Skeletal muscle cell (primary cell): ENCODE measurements at regions not wholly inside any gene's neighbourhood (a gene's known extent, or its start where the extent isn't known, plus 50 kb on each side); places are given as distances from the start of the nearest gene placed in this dataset.
"Not testable (repeated sequence)": the region's sequence is repeated elsewhere in the genome, so short reads cannot be mapped to it uniquely, and the experiment has no call there.

Experiments used
- DNase-seq: peaks from one replicate; pipeline ENCODE4 v3.0.0-alpha.2; 2010; ENCODE audit warnings: low read depth
- H3K4me3 ChIP-seq: 2 replicates; pipeline ENCODE4 v1.5.1; 2011; ENCODE audit warnings: low read depth, mild to moderate bottlenecking, control low read depth, low read length, moderate library complexity

- DNase-seq = no peak
- H3K4me3 ChIP-seq = no peak overlapping the region
Observed at GRCh38 chr20:61066526-61066925, 185.5 kb upstream of the CDH4 start.

- no peak for DNase-seq
- H3K4me3 ChIP-seq = no peak overlapping the region
Observed at GRCh38 chr20:61067221-61067620, 184.8 kb upstream of the CDH4 start.

DNA sequence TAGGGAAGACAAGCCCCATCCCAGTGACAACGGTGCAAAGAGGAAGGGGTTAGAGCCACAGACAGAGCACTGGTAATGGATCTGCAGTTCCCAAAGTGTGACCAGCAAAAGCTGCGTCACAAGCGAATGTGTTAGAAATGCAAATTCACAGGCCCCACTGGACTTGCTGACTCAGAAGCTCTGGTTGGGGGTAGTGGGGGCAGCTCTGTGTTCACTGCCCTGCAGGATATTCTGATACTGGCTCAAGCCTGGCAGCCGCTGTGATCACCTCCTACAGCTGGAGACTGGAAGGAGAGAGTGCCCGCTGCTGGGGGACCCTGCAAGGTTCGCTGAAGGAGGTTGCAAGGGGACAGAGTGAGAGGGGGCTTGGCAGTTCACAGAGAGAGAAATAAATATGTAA lies 179.7 kb upstream of the CDH4 start:
- no peak for DNase-seq
- H3K4me3 ChIP-seq = no peak overlapping the region

- H3K4me3 ChIP-seq = no peak overlapping the region
- DNase-seq = no peak
Observed at GRCh38 chr20:61073376-61073775, 178.7 kb upstream of the CDH4 start.

GRCh38 chr20:61082720-61083119 lies 169.3 kb upstream of the CDH4 start:
- no peak for DNase-seq

GRCh38 chr20:61083431-61083830 lies 168.6 kb upstream of the CDH4 start:
- H3K4me3 ChIP-seq = no peak overlapping the region
- no peak for DNase-seq

More at GRCh38 chr20:61082720-61083119, 169.3 kb upstream of the CDH4 start:
- H3K4me3 ChIP-seq = no peak overlapping the region

DNA sequence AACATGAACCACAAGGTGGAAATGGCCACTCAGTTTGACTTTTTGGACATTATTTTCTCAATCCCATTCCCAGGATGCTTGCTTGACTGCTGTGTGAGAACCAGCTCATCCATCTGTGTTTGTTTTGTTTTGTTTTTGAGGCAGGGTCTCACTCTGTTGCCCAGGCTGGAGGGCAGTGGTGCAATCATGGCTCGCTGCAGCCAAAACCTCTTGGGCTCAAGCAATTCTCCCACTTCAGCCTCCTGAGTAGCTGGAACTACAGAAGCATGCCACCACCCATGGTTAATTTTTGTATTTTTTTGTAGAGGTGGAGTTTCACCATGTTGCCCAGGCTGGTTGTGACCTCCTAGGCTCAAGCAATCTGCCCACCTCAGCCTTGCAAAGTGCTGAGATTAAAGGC lies 166.0 kb upstream of the CDH4 start:
- no peak overlapping the region for H3K4me3 ChIP-seq
- DNase-seq = no peak

- H3K4me3 ChIP-seq = no peak overlapping the region
- no peak for DNase-seq
Observed at GRCh38 chr20:61090541-61090940, 161.5 kb upstream of the CDH4 start.

GRCh38 chr20:61092251-61092650 lies 159.8 kb upstream of the CDH4 start:
- no peak for DNase-seq
- no peak overlapping the region for H3K4me3 ChIP-seq

DNA sequence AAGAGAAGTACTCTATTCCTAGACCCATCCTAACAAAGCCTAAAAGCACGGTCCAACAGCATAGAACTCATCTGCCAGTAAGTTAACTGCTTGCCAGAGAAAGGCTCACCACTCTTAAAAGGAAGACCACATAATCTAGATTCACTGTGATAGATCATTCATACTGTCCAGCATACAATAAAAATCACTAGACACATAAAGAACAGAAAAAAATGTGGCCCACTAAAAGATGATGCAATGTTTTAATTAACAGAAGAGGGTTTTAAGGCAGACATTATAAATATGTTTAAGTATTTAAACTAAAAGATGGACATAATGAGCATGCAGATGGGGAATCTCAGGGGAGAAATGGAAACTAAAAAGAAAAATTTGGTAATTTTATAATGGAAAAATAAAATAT lies 157.5 kb upstream of the CDH4 start:
- no peak for DNase-seq
- H3K4me3 ChIP-seq = no peak overlapping the region

DNA sequence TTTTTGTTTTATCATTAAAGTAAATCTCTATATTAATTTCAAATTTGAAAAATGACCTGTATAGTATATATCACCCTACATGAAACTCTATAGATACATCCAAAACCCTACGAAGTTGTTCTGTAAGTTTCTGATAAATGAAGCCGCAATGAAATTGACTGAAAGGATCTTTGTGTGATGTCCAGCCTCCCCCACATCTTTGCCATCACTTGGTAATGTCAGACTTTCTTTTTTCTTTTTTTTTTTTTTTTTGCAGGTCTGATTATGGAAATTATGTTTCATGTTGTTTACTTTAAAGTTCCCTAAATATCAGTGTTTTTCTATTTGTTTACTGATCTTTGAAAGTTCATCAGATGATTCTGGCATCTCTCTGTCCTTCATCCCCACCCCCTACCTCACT lies 155.6 kb upstream of the CDH4 start:
- no peak for DNase-seq
- no peak overlapping the region for H3K4me3 ChIP-seq

DNA sequence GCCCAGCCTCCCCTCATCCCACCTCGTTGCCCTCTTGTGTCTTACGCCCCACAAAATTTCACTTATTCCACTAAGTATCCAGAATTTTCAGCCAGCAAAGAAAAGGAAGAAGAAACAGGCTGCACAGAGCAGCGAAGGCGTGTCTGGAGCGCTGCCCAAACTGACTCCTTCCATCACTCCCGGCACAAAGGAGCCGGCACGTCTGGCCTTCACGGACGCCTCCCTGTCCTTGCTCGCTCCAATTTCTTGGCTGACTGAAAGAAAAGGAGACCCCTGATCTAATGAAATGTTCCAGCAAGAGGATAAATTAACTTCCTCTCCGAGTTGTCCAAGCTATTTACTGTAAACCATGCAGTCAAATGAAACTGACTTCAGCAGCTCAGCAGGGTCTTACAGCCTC lies 152.3 kb upstream of the CDH4 start:
- no peak overlapping the region for H3K4me3 ChIP-seq

DNA sequence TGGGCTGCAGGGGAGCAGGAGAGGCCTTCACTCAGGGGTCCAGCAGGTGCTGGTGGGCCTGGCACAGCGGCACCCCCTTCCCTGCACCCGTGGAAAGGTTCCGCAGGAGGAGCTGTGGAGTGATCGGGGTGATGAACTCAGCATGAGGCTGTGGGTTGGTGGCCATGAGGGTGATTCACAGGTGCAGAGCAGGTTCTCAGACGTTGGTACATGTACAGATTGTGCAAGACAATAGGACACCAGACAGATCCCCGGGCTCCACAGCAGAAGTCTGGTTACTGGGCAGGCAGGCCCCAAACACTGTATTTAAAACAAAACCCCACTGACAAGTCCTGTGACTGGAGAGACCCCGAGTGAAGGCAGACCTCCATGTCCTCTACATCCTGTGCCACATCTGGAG lies 151.6 kb upstream of the CDH4 start:
- H3K4me3 ChIP-seq = no peak overlapping the region
- no peak for DNase-seq

More for the DNA sequence above, 152.3 kb upstream of the CDH4 start:
- no peak for DNase-seq

GRCh38 chr20:61101321-61101720 lies 150.7 kb upstream of the CDH4 start:
- DNase-seq, H3K4me3 ChIP-seq: not testable (repeated sequence)

DNA sequence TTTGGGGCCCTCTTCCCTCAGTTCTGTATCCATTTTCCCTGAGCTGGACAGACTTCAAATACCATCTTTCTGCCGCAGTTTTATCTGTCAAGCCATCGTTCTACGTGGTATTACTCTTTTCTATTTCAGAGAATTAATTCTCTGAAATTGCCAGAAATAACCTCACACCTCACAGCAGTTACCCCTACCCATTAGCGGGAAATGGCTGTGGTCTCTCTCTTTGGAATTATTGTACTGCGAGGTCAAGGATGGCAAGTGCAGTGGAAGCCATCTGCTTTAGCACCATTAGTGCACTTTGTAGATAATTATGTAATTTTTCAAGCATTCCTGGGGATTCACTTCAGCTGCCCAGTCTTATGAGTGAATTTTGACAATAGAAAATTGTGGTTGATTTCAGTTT lies 147.8 kb upstream of the CDH4 start:
- no peak for DNase-seq
- no peak overlapping the region for H3K4me3 ChIP-seq

- H3K4me3 ChIP-seq = no peak overlapping the region
- DNase-seq = no peak
Observed at GRCh38 chr20:61105395-61105794, 146.7 kb upstream of the CDH4 start.

GRCh38 chr20:61106438-61106837 lies 145.6 kb upstream of the CDH4 start:
- H3K4me3 ChIP-seq = no peak overlapping the region
- DNase-seq = no peak

GRCh38 chr20:61109221-61109805 lies 142.7 kb upstream of the CDH4 start:
- DNase-seq = no peak
- H3K4me3 ChIP-seq = no peak overlapping the region

DNA sequence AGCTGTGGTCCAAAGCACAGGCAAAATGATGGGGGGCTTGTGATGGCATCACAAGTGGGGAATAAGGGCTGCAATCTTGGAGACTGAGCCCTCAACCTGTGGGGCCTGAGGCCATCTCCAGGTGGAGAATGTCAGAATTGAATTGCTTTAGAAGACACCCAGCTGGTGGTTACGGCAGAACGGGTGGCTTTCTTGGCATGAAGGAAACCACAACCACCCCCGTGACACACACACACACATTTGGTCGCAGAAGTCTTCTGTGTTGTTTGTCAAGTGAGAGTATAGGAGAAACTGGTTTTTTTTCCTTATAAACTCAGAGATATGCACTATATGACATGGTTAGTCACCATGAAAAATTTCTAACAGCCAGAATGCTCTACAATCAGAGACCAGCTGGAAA lies 139.5 kb upstream of the CDH4 start:
- DNase-seq = no peak
- no peak overlapping the region for H3K4me3 ChIP-seq

DNA sequence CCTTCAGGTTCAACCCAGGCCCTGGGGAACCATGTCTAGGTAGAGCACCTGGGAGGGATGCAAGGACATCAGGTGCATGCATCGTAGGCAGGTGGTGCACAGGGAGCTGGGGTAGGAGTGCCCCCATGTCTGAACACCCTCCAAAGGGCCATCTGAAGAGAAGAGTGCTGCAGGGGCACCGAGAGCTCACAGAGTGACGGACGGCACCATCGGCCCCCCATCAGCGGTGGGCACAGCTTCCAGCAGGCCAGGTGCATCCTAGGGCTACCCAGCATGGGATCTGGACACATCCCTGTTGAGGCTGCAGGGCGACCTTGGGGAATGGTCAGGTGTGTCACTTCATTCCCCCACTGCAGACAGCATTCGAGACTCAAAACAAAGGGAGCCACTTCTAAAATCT lies 138.3 kb upstream of the CDH4 start:
- no peak overlapping the region for H3K4me3 ChIP-seq
- no peak for DNase-seq

DNA sequence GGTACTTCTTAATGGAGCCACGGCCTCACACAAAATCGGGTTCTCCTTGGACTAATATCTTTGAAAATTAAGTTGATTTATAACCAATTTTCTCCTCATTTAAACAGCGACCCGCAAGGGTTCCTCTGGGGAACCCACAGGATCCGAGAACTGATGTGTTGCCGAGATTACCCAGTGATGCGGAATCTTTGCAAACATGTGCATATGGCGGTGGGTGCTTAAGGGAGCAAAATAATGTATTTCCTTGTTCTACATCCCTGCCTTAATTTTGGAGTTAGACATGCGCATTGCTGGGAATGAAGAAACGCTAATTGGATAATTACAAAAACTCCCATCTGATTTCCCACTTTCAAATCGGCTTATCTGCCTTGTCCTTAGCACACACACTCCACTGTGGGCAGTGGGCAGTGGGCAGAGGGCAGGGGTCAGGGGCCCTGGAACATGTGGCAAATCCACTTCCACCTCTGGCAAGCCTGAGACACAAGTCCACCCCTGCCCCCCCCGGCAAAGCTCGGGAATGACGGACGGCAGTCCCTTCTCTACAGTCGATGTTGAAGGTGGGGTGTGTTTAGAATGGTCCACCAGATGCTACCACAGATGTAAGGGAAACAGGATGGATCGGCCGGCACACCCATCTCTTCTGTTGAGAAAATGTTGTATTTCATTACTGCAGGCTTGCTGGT lies 137.4 kb upstream of the CDH4 start:
- no peak for DNase-seq
- H3K4me3 ChIP-seq = no peak overlapping the region
